LNCaP clone FGC (cell line): ENCODE measurements at regions not wholly inside any gene's neighbourhood (a gene's known extent, or its start where the extent isn't known, plus 50 kb on each side); places are given as distances from the start of the nearest gene placed in this dataset.

Source experiments
- DNase-seq: peaks from one replicate; pipeline ENCODE4 v3.0.0-alpha.2; 2011; ENCODE audit warnings: low read depth
- H3K4me3 ChIP-seq: 2 replicates; pipeline ENCODE4 v1.5.1; 2011; ENCODE audit warnings: mild to moderate bottlenecking, low read depth, low read length, control low read depth
- TF ChIP-seq, protein P1 (sequence below): IDR thresholded peaks from 2 replicates; pipeline ENCODE4 v1.5.1; 2012; ENCODE audit warnings: mild to moderate bottlenecking; ENCODE audit not compliant: control insufficient read depth, insufficient read depth; ENCODE audit errors: extremely low read depth

GRCh38 chr2:39593439-39594393 is 72.0 kb upstream of the TMEM178A start:
- TF ChIP-seq, protein P1, sequence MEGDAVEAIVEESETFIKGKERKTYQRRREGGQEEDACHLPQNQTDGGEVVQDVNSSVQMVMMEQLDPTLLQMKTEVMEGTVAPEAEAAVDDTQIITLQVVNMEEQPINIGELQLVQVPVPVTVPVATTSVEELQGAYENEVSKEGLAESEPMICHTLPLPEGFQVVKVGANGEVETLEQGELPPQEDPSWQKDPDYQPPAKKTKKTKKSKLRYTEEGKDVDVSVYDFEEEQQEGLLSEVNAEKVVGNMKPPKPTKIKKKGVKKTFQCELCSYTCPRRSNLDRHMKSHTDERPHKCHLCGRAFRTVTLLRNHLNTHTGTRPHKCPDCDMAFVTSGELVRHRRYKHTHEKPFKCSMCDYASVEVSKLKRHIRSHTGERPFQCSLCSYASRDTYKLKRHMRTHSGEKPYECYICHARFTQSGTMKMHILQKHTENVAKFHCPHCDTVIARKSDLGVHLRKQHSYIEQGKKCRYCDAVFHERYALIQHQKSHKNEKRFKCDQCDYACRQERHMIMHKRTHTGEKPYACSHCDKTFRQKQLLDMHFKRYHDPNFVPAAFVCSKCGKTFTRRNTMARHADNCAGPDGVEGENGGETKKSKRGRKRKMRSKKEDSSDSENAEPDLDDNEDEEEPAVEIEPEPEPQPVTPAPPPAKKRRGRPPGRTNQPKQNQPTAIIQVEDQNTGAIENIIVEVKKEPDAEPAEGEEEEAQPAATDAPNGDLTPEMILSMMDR, result peak; percentile 53
- peak; percentile 41 for DNase-seq
- H3K4me3 ChIP-seq, result no peak overlapping the region

DNA sequence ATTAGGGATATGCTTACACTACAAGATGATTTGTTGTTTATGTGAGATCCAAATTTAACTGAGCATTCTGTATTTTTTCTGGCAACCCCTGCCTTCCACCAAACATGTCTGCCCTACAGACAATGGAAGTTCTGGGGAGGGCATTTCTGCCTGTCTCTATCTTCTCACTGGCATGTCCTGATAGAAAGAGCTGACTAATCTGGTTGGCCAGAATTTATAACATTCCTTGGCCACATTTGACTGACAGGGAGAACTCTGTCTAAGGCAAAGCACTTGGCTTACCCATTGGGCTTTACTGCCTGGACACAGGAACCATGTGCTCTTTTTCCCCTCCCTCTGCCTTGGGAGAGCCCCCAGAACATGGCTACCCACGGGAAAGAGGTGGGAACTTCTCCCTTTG is 70.6 kb upstream of the TMEM178A start:
- TF ChIP-seq, protein P1, result no peak
- no peak overlapping the region for H3K4me3 ChIP-seq
- no peak for DNase-seq

- H3K4me3 ChIP-seq, result no peak overlapping the region
- TF ChIP-seq, protein P1, result no peak
- no peak for DNase-seq
These were observed 68.4 kb upstream of the TMEM178A start for GRCh38 chr2:39597314-39597713.

DNA sequence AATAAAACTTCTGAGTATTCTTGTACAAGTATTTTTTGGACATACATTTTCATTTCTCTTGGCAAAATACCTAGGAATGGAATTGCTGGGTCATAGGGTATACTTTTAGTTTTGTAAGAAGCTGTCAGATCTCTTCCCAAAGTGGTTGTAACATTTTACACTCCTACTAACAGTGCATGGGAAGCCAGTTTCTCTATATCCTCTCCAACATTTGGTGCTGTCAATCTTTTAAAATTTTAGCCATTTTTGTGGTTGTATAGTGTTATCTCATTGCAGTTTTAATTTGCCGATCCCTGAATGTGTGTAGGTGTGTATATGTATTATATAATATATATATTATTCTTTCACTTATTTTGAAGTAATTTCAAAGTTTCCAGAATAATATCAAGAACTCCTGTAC is 63.1 kb upstream of the TMEM178A start:
- TF ChIP-seq, protein P1, result no peak
- no peak overlapping the region for H3K4me3 ChIP-seq
- DNase-seq, result no peak

GRCh38 chr2:39603436-39603835 is 62.3 kb upstream of the TMEM178A start:
- H3K4me3 ChIP-seq, result no peak overlapping the region
- TF ChIP-seq, protein P1, result no peak
- DNase-seq, result no peak

DNA sequence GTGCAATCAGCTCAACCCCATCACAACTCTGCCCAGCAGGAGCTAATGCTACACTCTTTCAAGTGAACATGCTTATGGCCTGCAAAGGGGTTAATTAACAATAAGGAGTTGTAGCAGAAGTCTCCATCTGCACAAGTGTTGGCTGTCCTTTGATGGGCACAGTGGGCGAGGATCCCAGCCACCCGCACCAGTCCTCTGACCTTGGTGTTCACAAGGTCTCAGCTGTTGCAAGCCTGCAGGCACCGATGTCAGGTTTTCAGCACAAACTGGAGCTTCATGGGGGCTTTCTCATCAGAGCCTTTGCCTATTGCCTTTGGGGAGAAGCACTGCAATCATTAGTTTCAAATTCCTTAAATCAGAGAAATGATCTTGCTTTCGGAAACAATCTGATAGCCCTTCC is 60.9 kb upstream of the TMEM178A start:
- no peak for DNase-seq
- no peak overlapping the region for H3K4me3 ChIP-seq
- TF ChIP-seq, protein P1, result no peak

- TF ChIP-seq, protein P1, result no peak
- DNase-seq, result no peak
- no peak overlapping the region for H3K4me3 ChIP-seq
These were observed 59.1 kb upstream of the TMEM178A start for GRCh38 chr2:39606585-39606984.
